ENCODE measurements at regions not wholly inside any gene's neighbourhood (a gene's known extent, or its start where the extent isn't known, plus 50 kb on each side); places are given as distances from the start of the nearest gene placed in this dataset.
A peak's percentile ranks its signal among the peaks of the same experiment; 100 is the strongest.

- 98% methylated on average over 6 of the region's 6 CpGs for WGBS (ENCODE audit: insufficient coverage)
- H3K36me3 ChIP-seq (ENCODE audit: control insufficient read depth in 4 of 4, insufficient read depth in 4 of 4, low read length in 3 of 4): no peaks in the 10 kb centered on the region
- H3K4me3 ChIP-seq (ENCODE audit: control insufficient read depth in 1 of 7, extremely low read depth in 1 of 7, insufficient read depth in 4 of 7, low read depth in 2 of 7, low read length in 6 of 7): no peak overlapping the region
- no peak for DNase-seq
- peaks cover 0 to 7% (median 3%) of the 10 kb centered on the region in 5 experiments for H3K27me3 ChIP-seq (replicated peaks in 2 of 5; ENCODE audit: control insufficient read depth in 4 of 5, insufficient read depth in 5 of 5, low read length in 4 of 5)
- H3K9me3 ChIP-seq (ENCODE audit: control extremely low read depth in 1 of 5, control insufficient read depth in 4 of 5, insufficient read depth in 2 of 5, low read depth in 1 of 5, low read length in 4 of 5): no peaks in the 10 kb centered on the region
- H3K27ac ChIP-seq (ENCODE audit: insufficient read depth in 1 of 2, low read depth in 1 of 2, low read length in 2 of 2, poor library complexity in 1 of 2, severe bottlenecking in 2 of 2): no peak overlapping the region
- H3K4me1 ChIP-seq (ENCODE audit: control extremely low read depth in 1 of 4, control insufficient read depth in 4 of 4, insufficient read depth in 4 of 4, low read length in 3 of 4): no peaks in the 10 kb centered on the region
- ChIA-PET POLR2A (no interaction called here), CTCF (no interaction called here)
Measured at GRCh38 chr1:90384193-90384592, 332.9 kb downstream of the BARHL2 start.

GRCh38 chr1:90382161-90382560 lies 334.9 kb downstream of the BARHL2 start:
- no peak for DNase-seq
- Histone ChIP-seq H3K4me1 (ENCODE audit: control extremely low read depth in 1 of 4, control insufficient read depth in 4 of 4, insufficient read depth in 4 of 4, low read length in 3 of 4) (no peaks in the 10 kb centered on the region), H3K36me3 (ENCODE audit: control insufficient read depth in 4 of 4, insufficient read depth in 4 of 4, low read length in 3 of 4) (no peaks in the 10 kb centered on the region), H3K9me3 (ENCODE audit: control extremely low read depth in 1 of 5, control insufficient read depth in 4 of 5, insufficient read depth in 2 of 5, low read depth in 1 of 5, low read length in 4 of 5) (peaks cover 0 to 3% (median 0%) of the 10 kb centered on the region in 5 experiments), H3K27ac (ENCODE audit: insufficient read depth in 1 of 2, low read depth in 1 of 2, low read length in 2 of 2, poor library complexity in 1 of 2, severe bottlenecking in 2 of 2) (no peak overlapping the region), H3K27me3 (replicated peaks in 2 of 5; ENCODE audit: control insufficient read depth in 4 of 5, insufficient read depth in 5 of 5, low read length in 4 of 5) (peaks cover 0 to 7% (median 3%) of the 10 kb centered on the region in 5 experiments), H3K4me3 (ENCODE audit: control insufficient read depth in 1 of 7, extremely low read depth in 1 of 7, insufficient read depth in 4 of 7, low read depth in 2 of 7, low read length in 6 of 7) (no peak overlapping the region)
- CTCF ChIA-PET: interaction anchor here (1.3 kb wide), 1 partner anchor 11 kb away, joined by 3 read pairs; no protein-coding TSS in a partner anchor
- WGBS (ENCODE audit: insufficient coverage): 90% methylated on average over 4 of the region's 4 CpGs
- POLR2A ChIA-PET: no interaction called here

GRCh38 chr1:90381598-90381997 lies 335.5 kb downstream of the BARHL2 start:
- Histone ChIP-seq H3K4me1 (ENCODE audit: control extremely low read depth in 1 of 4, control insufficient read depth in 4 of 4, insufficient read depth in 4 of 4, low read length in 3 of 4) (no peaks in the 10 kb centered on the region), H3K4me3 (ENCODE audit: control insufficient read depth in 1 of 7, extremely low read depth in 1 of 7, insufficient read depth in 4 of 7, low read depth in 2 of 7, low read length in 6 of 7) (no peak overlapping the region), H3K9me3 (ENCODE audit: control extremely low read depth in 1 of 5, control insufficient read depth in 4 of 5, insufficient read depth in 2 of 5, low read depth in 1 of 5, low read length in 4 of 5) (peaks cover 0 to 3% (median 0%) of the 10 kb centered on the region in 5 experiments), H3K27ac (ENCODE audit: insufficient read depth in 1 of 2, low read depth in 1 of 2, low read length in 2 of 2, poor library complexity in 1 of 2, severe bottlenecking in 2 of 2) (no peak overlapping the region), H3K36me3 (ENCODE audit: control insufficient read depth in 4 of 4, insufficient read depth in 4 of 4, low read length in 3 of 4) (no peaks in the 10 kb centered on the region), H3K27me3 (replicated peaks in 2 of 5; ENCODE audit: control insufficient read depth in 4 of 5, insufficient read depth in 5 of 5, low read length in 4 of 5) (peaks cover 0 to 9% (median 3%) of the 10 kb centered on the region in 5 experiments)
- WGBS (ENCODE audit: insufficient coverage): no CpG with 5 or more reads among the region's 4 CpGs
- no peak for DNase-seq
- ChIA-PET POLR2A (no interaction called here), CTCF (interaction anchor here (1.3 kb wide), 1 partner anchor 12 kb away, joined by 3 read pairs; no protein-coding TSS in a partner anchor)

- DNase-seq: no peak
- H3K4me3 ChIP-seq (ENCODE audit: control insufficient read depth in 1 of 7, extremely low read depth in 1 of 7, insufficient read depth in 4 of 7, low read depth in 2 of 7, low read length in 6 of 7): no peak overlapping the region
- WGBS (ENCODE audit: insufficient coverage): no CpG with 5 or more reads among the region's 1 CpG
- POLR2A ChIA-PET: no interaction called here
- no peak overlapping the region for H3K27ac ChIP-seq (ENCODE audit: insufficient read depth in 1 of 2, low read depth in 1 of 2, low read length in 2 of 2, poor library complexity in 1 of 2, severe bottlenecking in 2 of 2)
- CTCF ChIA-PET: no interaction called here
- H3K4me1 ChIP-seq (ENCODE audit: control extremely low read depth in 1 of 4, control insufficient read depth in 4 of 4, insufficient read depth in 4 of 4, low read length in 3 of 4): peaks cover 0 to 5% (median 0%) of the 10 kb centered on the region in 4 experiments
- peaks cover 0 to 10% (median 2%) of the 10 kb centered on the region in 5 experiments for H3K9me3 ChIP-seq (ENCODE audit: control extremely low read depth in 1 of 5, control insufficient read depth in 4 of 5, insufficient read depth in 2 of 5, low read depth in 1 of 5, low read length in 4 of 5)
- peaks cover 2 to 32% (median 6%) of the 10 kb centered on the region in 5 experiments for H3K27me3 ChIP-seq (replicated peaks in 2 of 5; ENCODE audit: control insufficient read depth in 4 of 5, insufficient read depth in 5 of 5, low read length in 4 of 5)
- no peaks in the 10 kb centered on the region for H3K36me3 ChIP-seq (ENCODE audit: control insufficient read depth in 4 of 4, insufficient read depth in 4 of 4, low read length in 3 of 4)
Measured at GRCh38 chr1:90371448-90371813, 345.7 kb downstream of the BARHL2 start.

- POLR2A ChIA-PET: no interaction called here
- WGBS (ENCODE audit: insufficient coverage): 100% methylated on average over 2 of the region's 4 CpGs
- CTCF ChIA-PET: no interaction called here
Measured at GRCh38 chr1:90370686-90371447, 346.2 kb downstream of the BARHL2 start.

GRCh38 chr1:90362163-90362562 lies 354.9 kb downstream of the BARHL2 start:
- Histone ChIP-seq H3K9me3 (ENCODE audit: control extremely low read depth in 1 of 5, control insufficient read depth in 4 of 5, insufficient read depth in 2 of 5, low read depth in 1 of 5, low read length in 4 of 5) (peaks cover 0 to 10% (median 0%) of the 10 kb centered on the region in 5 experiments), H3K27ac (ENCODE audit: insufficient read depth in 1 of 2, low read depth in 1 of 2, low read length in 2 of 2, poor library complexity in 1 of 2, severe bottlenecking in 2 of 2) (no peak overlapping the region), H3K4me1 (ENCODE audit: control extremely low read depth in 1 of 4, control insufficient read depth in 4 of 4, insufficient read depth in 4 of 4, low read length in 3 of 4) (peaks cover 0 to 4% (median 3%) of the 10 kb centered on the region in 4 experiments), H3K27me3 (replicated peaks in 2 of 5; ENCODE audit: control insufficient read depth in 4 of 5, insufficient read depth in 5 of 5, low read length in 4 of 5) (peaks cover 0 to 6% (median 0%) of the 10 kb centered on the region in 5 experiments), H3K4me3 (ENCODE audit: control insufficient read depth in 1 of 7, extremely low read depth in 1 of 7, insufficient read depth in 4 of 7, low read depth in 2 of 7, low read length in 6 of 7) (no peak overlapping the region), H3K36me3 (ENCODE audit: control insufficient read depth in 4 of 4, insufficient read depth in 4 of 4, low read length in 3 of 4) (no peaks in the 10 kb centered on the region)
- CTCF ChIA-PET: no interaction called here
- DNase-seq: no peak
- 88% methylated on average over 2 of the region's 2 CpGs for WGBS (ENCODE audit: insufficient coverage)
- POLR2A ChIA-PET: no interaction called here

More at GRCh38 chr1:90370686-90371447, 346.2 kb downstream of the BARHL2 start:
- H3K36me3 ChIP-seq (ENCODE audit: control insufficient read depth in 4 of 4, insufficient read depth in 4 of 4, low read length in 3 of 4): no peaks in the 10 kb centered on the region
- peaks cover 0 to 5% (median 0%) of the 10 kb centered on the region in 4 experiments for H3K4me1 ChIP-seq (ENCODE audit: control extremely low read depth in 1 of 4, control insufficient read depth in 4 of 4, insufficient read depth in 4 of 4, low read length in 3 of 4)
- peak; percentile 1 to 51 (median 36) for DNase-seq
- H3K27ac ChIP-seq (ENCODE audit: insufficient read depth in 1 of 2, low read depth in 1 of 2, low read length in 2 of 2, poor library complexity in 1 of 2, severe bottlenecking in 2 of 2): no peak overlapping the region
- H3K4me3 ChIP-seq (ENCODE audit: control insufficient read depth in 1 of 7, extremely low read depth in 1 of 7, insufficient read depth in 4 of 7, low read depth in 2 of 7, low read length in 6 of 7): no peak overlapping the region
- peaks cover 2 to 28% (median 3%) of the 10 kb centered on the region in 5 experiments for H3K27me3 ChIP-seq (replicated peaks in 2 of 5; ENCODE audit: control insufficient read depth in 4 of 5, insufficient read depth in 5 of 5, low read length in 4 of 5)
- peaks cover 0 to 10% (median under 1%) of the 10 kb centered on the region in 5 experiments for H3K9me3 ChIP-seq (ENCODE audit: control extremely low read depth in 1 of 5, control insufficient read depth in 4 of 5, insufficient read depth in 2 of 5, low read depth in 1 of 5, low read length in 4 of 5)

- Histone ChIP-seq H3K36me3 (ENCODE audit: control insufficient read depth in 4 of 4, insufficient read depth in 4 of 4, low read length in 3 of 4) (no peaks in the 10 kb centered on the region), H3K9me3 (ENCODE audit: control extremely low read depth in 1 of 5, control insufficient read depth in 4 of 5, insufficient read depth in 2 of 5, low read depth in 1 of 5, low read length in 4 of 5) (peaks cover 0 to 10% (median 0%) of the 10 kb centered on the region in 5 experiments), H3K27ac (ENCODE audit: insufficient read depth in 1 of 2, low read depth in 1 of 2, low read length in 2 of 2, poor library complexity in 1 of 2, severe bottlenecking in 2 of 2) (no peak overlapping the region), H3K4me3 (ENCODE audit: control insufficient read depth in 1 of 7, extremely low read depth in 1 of 7, insufficient read depth in 4 of 7, low read depth in 2 of 7, low read length in 6 of 7) (no peak overlapping the region), H3K4me1 (ENCODE audit: control extremely low read depth in 1 of 4, control insufficient read depth in 4 of 4, insufficient read depth in 4 of 4, low read length in 3 of 4) (peaks cover 0 to 4% (median 3%) of the 10 kb centered on the region in 4 experiments), H3K27me3 (replicated peaks in 2 of 5; ENCODE audit: control insufficient read depth in 4 of 5, insufficient read depth in 5 of 5, low read length in 4 of 5) (peaks cover 0 to 5% (median 0%) of the 10 kb centered on the region in 5 experiments)
- whole genome bisulfite sequencing (ENCODE audit: insufficient coverage): no CpG with 5 or more reads among the region's 1 CpG
- POLR2A ChIA-PET: no interaction called here
- CTCF ChIA-PET: no interaction called here
- DNase-seq: no peak
Measured at GRCh38 chr1:90361026-90361425, 356.1 kb downstream of the BARHL2 start.
